ENCODE measurements at regions not wholly inside any gene's neighbourhood (a gene's known extent, or its start where the extent isn't known, plus 50 kb on each side); places are given as distances from the start of the nearest gene placed in this dataset.

DNA sequence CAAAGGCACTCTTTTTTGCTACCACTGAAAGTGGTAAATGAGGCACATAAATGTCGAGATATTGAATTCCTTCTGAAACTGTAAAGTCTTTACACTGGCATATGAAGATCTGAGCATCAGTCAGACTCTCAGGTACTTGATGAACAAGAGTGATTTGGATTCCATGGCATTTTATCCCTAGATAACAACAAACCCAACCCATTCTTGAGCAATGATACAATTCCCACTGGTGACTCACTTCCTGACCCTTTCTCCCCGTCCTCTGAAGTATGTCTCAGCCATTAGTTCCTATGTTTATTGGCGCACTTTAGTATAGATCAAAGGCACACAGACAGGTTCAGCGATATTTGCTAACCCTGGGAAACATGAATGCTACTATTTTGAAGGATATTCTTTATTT is 147.0 kb upstream of the RBFOX1 start:
- TF ChIP-seq, protein P1, sequence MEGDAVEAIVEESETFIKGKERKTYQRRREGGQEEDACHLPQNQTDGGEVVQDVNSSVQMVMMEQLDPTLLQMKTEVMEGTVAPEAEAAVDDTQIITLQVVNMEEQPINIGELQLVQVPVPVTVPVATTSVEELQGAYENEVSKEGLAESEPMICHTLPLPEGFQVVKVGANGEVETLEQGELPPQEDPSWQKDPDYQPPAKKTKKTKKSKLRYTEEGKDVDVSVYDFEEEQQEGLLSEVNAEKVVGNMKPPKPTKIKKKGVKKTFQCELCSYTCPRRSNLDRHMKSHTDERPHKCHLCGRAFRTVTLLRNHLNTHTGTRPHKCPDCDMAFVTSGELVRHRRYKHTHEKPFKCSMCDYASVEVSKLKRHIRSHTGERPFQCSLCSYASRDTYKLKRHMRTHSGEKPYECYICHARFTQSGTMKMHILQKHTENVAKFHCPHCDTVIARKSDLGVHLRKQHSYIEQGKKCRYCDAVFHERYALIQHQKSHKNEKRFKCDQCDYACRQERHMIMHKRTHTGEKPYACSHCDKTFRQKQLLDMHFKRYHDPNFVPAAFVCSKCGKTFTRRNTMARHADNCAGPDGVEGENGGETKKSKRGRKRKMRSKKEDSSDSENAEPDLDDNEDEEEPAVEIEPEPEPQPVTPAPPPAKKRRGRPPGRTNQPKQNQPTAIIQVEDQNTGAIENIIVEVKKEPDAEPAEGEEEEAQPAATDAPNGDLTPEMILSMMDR (IDR thresholded peaks at IDR 0.05), result no peak
- TF ChIP-seq POLR2AphosphoS5 (IDR thresholded peaks at IDR 0.05) (no peak), POLR2A (IDR thresholded peaks at IDR 0.05) (no peak)

Measured in breast epithelium (tissue), 3 donors.